DMS114 treated with DMSO at 0.1 percent for 48 hours (cell line): ENCODE measurements at regions not wholly inside any gene's neighbourhood (a gene's known extent, or its start where the extent isn't known, plus 50 kb on each side); places are given as distances from the start of the nearest gene placed in this dataset.
"Not testable (repeated sequence)": the region's sequence is repeated elsewhere in the genome, so short reads cannot be mapped to it uniquely, and the experiment has no call there.

Source experiments
- DNase-seq: peaks from one replicate; lab custom pipeline; 2025; ENCODE audit not compliant: unreplicated experiment; lab: John Stamatoyannopoulos, UW

- no peak for DNase-seq
Observed at GRCh38 chr17:5745111-5745813, 161.0 kb upstream of the NLRP1 start.

- no peak for DNase-seq
Observed at GRCh38 chr17:5747276-5747675, 163.0 kb upstream of the NLRP1 start.

GRCh38 chr17:5747964-5748363, 163.7 kb upstream of the NLRP1 start:
- no peak for DNase-seq

GRCh38 chr17:5753421-5753820, 169.1 kb upstream of the NLRP1 start:
- no peak for DNase-seq

GRCh38 chr17:5757314-5757907, 173.1 kb upstream of the NLRP1 start:
- no peak for DNase-seq

GRCh38 chr17:5758651-5759050, 174.3 kb upstream of the NLRP1 start:
- no peak for DNase-seq

- no peak for DNase-seq
Observed at GRCh38 chr17:5759501-5759925, 175.2 kb upstream of the NLRP1 start.

GRCh38 chr17:5762191-5762590, 177.9 kb upstream of the NLRP1 start:
- no peak for DNase-seq

- DNase-seq: no peak
Observed at GRCh38 chr17:5763595-5764306, 179.4 kb upstream of the NLRP1 start.

- DNase-seq: no peak
Observed at GRCh38 chr17:5769593-5770354, 185.5 kb upstream of the NLRP1 start.

GRCh38 chr17:5770441-5771270, 186.3 kb upstream of the NLRP1 start:
- no peak for DNase-seq

- DNase-seq: not testable (repeated sequence)
Observed at GRCh38 chr17:5771271-5771577, 186.9 kb upstream of the NLRP1 start.

GRCh38 chr17:5772017-5772416, 187.7 kb upstream of the NLRP1 start:
- not testable (repeated sequence) for DNase-seq

- no peak for DNase-seq
Observed at GRCh38 chr17:5772720-5773119, 188.4 kb upstream of the NLRP1 start.

GRCh38 chr17:5773816-5774360, 189.6 kb upstream of the NLRP1 start:
- no peak for DNase-seq

GRCh38 chr17:5775098-5775497, 190.8 kb upstream of the NLRP1 start:
- no peak for DNase-seq

- DNase-seq: no peak
Observed at GRCh38 chr17:5780476-5780875, 196.2 kb upstream of the NLRP1 start.

- DNase-seq: no peak
Observed at GRCh38 chr17:5781236-5781927, 197.1 kb upstream of the NLRP1 start.

GRCh38 chr17:5783269-5783668, 199.0 kb upstream of the NLRP1 start:
- DNase-seq: no peak

- no peak for DNase-seq
Observed at GRCh38 chr17:5783851-5784250, 199.5 kb upstream of the NLRP1 start.
